HG03571 (cell line): ENCODE measurements at regions not wholly inside any gene's neighbourhood (a gene's known extent, or its start where the extent isn't known, plus 50 kb on each side); places are given as distances from the start of the nearest gene placed in this dataset.
"Not testable (repeated sequence)": the region's sequence is repeated elsewhere in the genome, so short reads cannot be mapped to it uniquely, and the experiment has no call there.

ENCODE experiments used
- ATAC-seq: cut with Tn5 transposase; IDR thresholded peaks from one replicate; pipeline ENCODE4 v1.9.1; 2021; ENCODE audit not compliant: unreplicated experiment

- ATAC-seq, result no peak
Measured at GRCh38 chr10:61612450-61612849, 50.3 kb upstream of the CABCOCO1 start.

GRCh38 chr10:61612009-61612408 is 50.7 kb upstream of the CABCOCO1 start:
- ATAC-seq, result no peak

GRCh38 chr10:61609701-61610100 is 53.0 kb upstream of the CABCOCO1 start:
- no peak for ATAC-seq

- no peak for ATAC-seq
Measured at GRCh38 chr10:61608255-61609033, 54.3 kb upstream of the CABCOCO1 start.

- ATAC-seq, result no peak
Measured at GRCh38 chr10:61606959-61607907, 55.5 kb upstream of the CABCOCO1 start.

- ATAC-seq, result no peak
Measured at GRCh38 chr10:61605221-61605620, 57.5 kb upstream of the CABCOCO1 start.

- ATAC-seq, result no peak
Measured at GRCh38 chr10:61600399-61600798, 62.3 kb upstream of the CABCOCO1 start.

GRCh38 chr10:61594430-61594829 is 68.3 kb upstream of the CABCOCO1 start:
- no peak for ATAC-seq

- no peak for ATAC-seq
Measured at GRCh38 chr10:61592581-61592980, 70.1 kb upstream of the CABCOCO1 start.

- ATAC-seq, result no peak
Measured at GRCh38 chr10:61589547-61590243, 73.0 kb upstream of the CABCOCO1 start.

- ATAC-seq, result no peak
Measured at GRCh38 chr10:61588770-61589211, 73.9 kb upstream of the CABCOCO1 start.

GRCh38 chr10:61586829-61587228 is 75.9 kb upstream of the CABCOCO1 start:
- ATAC-seq, result no peak

- no peak for ATAC-seq
Measured at GRCh38 chr10:61580608-61581007, 82.1 kb upstream of the CABCOCO1 start.

GRCh38 chr10:61570204-61570603 is 92.5 kb upstream of the CABCOCO1 start:
- not testable (repeated sequence) for ATAC-seq

GRCh38 chr10:61567729-61568128 is 95.0 kb upstream of the CABCOCO1 start:
- ATAC-seq, result no peak

- ATAC-seq, result no peak
Measured at GRCh38 chr10:61565819-61566560, 96.7 kb upstream of the CABCOCO1 start.

- no peak for ATAC-seq
Measured at GRCh38 chr10:61564444-61564843, 98.3 kb upstream of the CABCOCO1 start.

- no peak for ATAC-seq
Measured at GRCh38 chr10:61559615-61560014, 103.1 kb upstream of the CABCOCO1 start.

- no peak for ATAC-seq
Measured at GRCh38 chr10:61558188-61558587, 104.5 kb upstream of the CABCOCO1 start.

- no peak for ATAC-seq
Measured at GRCh38 chr10:61554925-61555324, 101.7 kb upstream of the TMEM26 start.

GRCh38 chr10:61549861-61550260 is 96.7 kb upstream of the TMEM26 start:
- no peak for ATAC-seq
